PC-3 (cell line): ENCODE measurements at regions not wholly inside any gene's neighbourhood (a gene's known extent, or its start where the extent isn't known, plus 50 kb on each side); places are given as distances from the start of the nearest gene placed in this dataset.

ENCODE experiments used
- ATAC-seq: fragments of 200-7000 bp; cut with Tn5 transposase; 2 replicates; pipeline ENCODE4 v1.9.1; 2020; ENCODE audit warnings: mild to moderate bottlenecking, moderate library complexity
- BruUV-seq: library from RNA; stranded (reverse); fragments of 400-500 nt; replicated peaks from 2 replicates; lab custom pipeline; 2021; lab: Mats Ljungman, UMichigan
- CTCF ChIA-PET: fragments of 300-600 bp; sonication (Branson Sonifier 250); formaldehyde crosslinking; loops from one replicate; lab custom pipeline; 2022; ENCODE audit warnings: antibody characterized with exemption; lab: Charles Lee
- POLR2A ChIA-PET: fragments of 300-600 bp; sonication (Branson Sonifier 250); formaldehyde crosslinking; loops from one replicate; lab custom pipeline; 2022; ENCODE audit warnings: antibody characterized with exemption; ENCODE audit not compliant: unreplicated experiment; lab: Charles Lee
- DNase-seq: peaks from one replicate; pipeline ENCODE4 v3.0.0-alpha.2; 2015
- H2AFZ ChIP-seq: fragments of 300-600 bp; sonication (generic); 2 replicates; pipeline ENCODE4 v1.6.0; 2016; ENCODE audit warnings: antibody characterized with exemption, low read length
- H3F3A ChIP-seq: fragments of 300-600 bp; sonication (generic); one replicate; pipeline ENCODE4 v1.6.0; 2017; ENCODE audit warnings: antibody characterized with exemption, low read length, control low read depth, mild to moderate bottlenecking; ENCODE audit not compliant: unreplicated experiment
- H3K27ac ChIP-seq: fragments of 300-600 bp; sonication (generic); 2 replicates; pipeline ENCODE4 v1.5.1; 2016; ENCODE audit warnings: mild to moderate bottlenecking, low read length
- H3K27me3 ChIP-seq: fragments of 300-600 bp; sonication (generic); 2 replicates; pipeline ENCODE4 v1.6.1; 2016; ENCODE audit warnings: low read length, mixed read lengths
- H3K36me3 ChIP-seq: fragments of 300-600 bp; sonication (generic); 2 replicates; pipeline ENCODE4 v1.6.1; 2016; ENCODE audit warnings: low read depth, mixed run types, low read length, mixed read lengths
- H3K4me1 ChIP-seq: fragments of 300-600 bp; sonication (generic); 2 replicates; pipeline ENCODE4 v1.5.1; 2016; ENCODE audit warnings: low read length; ENCODE audit not compliant: insufficient read depth
- H3K4me2 ChIP-seq: fragments of 300-600 bp; sonication (generic); 2 replicates; pipeline ENCODE4 v1.6.0; 2016; ENCODE audit warnings: low read length
- H3K4me3 ChIP-seq: fragments of 300-600 bp; sonication (generic); 2 replicates; pipeline ENCODE4 v1.5.1; 2016; ENCODE audit warnings: mild to moderate bottlenecking, low read length, mixed read lengths
- H3K79me2 ChIP-seq: fragments of 300-600 bp; sonication (generic); 2 replicates; pipeline ENCODE4 v1.6.1; 2017; ENCODE audit warnings: low read length, mixed read lengths
- H3K9ac ChIP-seq: fragments of 300-600 bp; sonication (generic); 2 replicates; pipeline ENCODE4 v1.6.0; 2016; ENCODE audit warnings: mild to moderate bottlenecking, low read length
- H3K9me2 ChIP-seq: fragments of 300-600 bp; sonication (generic); replicated peaks from 2 replicates; pipeline ENCODE4 v1.6.1; 2016; ENCODE audit warnings: mixed run types, low read length, mixed read lengths
- H3K9me3 ChIP-seq: fragments of 300-600 bp; sonication (generic); 2 replicates; pipeline ENCODE4 v1.6.1; 2016; ENCODE audit warnings: low read length, mixed read lengths
- H4K20me1 ChIP-seq: fragments of 300-600 bp; sonication (generic); 2 replicates; pipeline ENCODE4 v1.6.1; 2016; ENCODE audit warnings: low read length, mixed read lengths
- CTCF ChIP-seq: fragments of 300-600 bp; sonication (generic); conservative IDR thresholded peaks from 2 replicates; pipeline ENCODE4 v1.5.1; 2017; ENCODE audit warnings: antibody characterized with exemption, low read depth, mild to moderate bottlenecking, low read length
- EZH2 ChIP-seq: fragments of 300-600 bp; sonication (generic); IDR thresholded peaks from one replicate; pipeline ENCODE4 v1.6.1; 2017; ENCODE audit warnings: antibody characterized with exemption, mild to moderate bottlenecking, low read length; ENCODE audit not compliant: unreplicated experiment
- EZH2phosphoT487 ChIP-seq: fragments of 300-600 bp; sonication (generic); IDR thresholded peaks from 2 replicates; pipeline ENCODE4 v1.6.1; 2018; ENCODE audit warnings: mild to moderate bottlenecking, antibody characterized with exemption, low read length, borderline replicate concordance
- intact Hi-C: fragments of 100-400 bp; cut with micrococcal nuclease; formaldehyde crosslinking; loops from 2 replicates; pipeline ENCODE4 v1.9.0; 2023

GRCh38 chr3:30418443-30418842, 188.0 kb upstream of the TGFBR2 start:
- Histone ChIP-seq H3K79me2 (no peaks in the 10 kb centered on the region), H3K9ac (no peak overlapping the region), H3K4me3 (no peak overlapping the region), H3K4me1 (peaks cover 10% of the 10 kb centered on the region; the same call in 1 of the 2 replicates), H4K20me1 (no peaks in the 10 kb centered on the region), H3K9me3 (no peaks in the 10 kb centered on the region), H2AFZ (no peak overlapping the region), H3K27ac (no peak overlapping the region), H3K9me2 (no peaks in the 10 kb centered on the region), H3K36me3 (no peaks in the 10 kb centered on the region), H3K4me2 (no peak overlapping the region), H3F3A (no peaks in the 10 kb centered on the region), H3K27me3 (no peaks in the 10 kb centered on the region)
- BruUV-seq = no TSS peak
- no peak for ATAC-seq
- ChIA-PET CTCF (interaction anchor here (0.6 kb wide), 1 partner anchor 283 kb away, joined by 3 read pairs; no protein-coding TSS in a partner anchor), POLR2A (no interaction called here)
- intact Hi-C loops = no loop called here
- DNase-seq = peak; percentile 15
- no peak for TF ChIP-seq EZH2
- no peak for TF ChIP-seq EZH2phosphoT487
- TF ChIP-seq CTCF = no peak

- no peak overlapping the region for H3K4me3 ChIP-seq
- H2AFZ ChIP-seq = no peak overlapping the region
- no TSS peak for BruUV-seq
- ATAC-seq = no peak
- no peak overlapping the region for H3K4me2 ChIP-seq
- no peaks in the 10 kb centered on the region for H3K9me3 ChIP-seq
- no peaks in the 10 kb centered on the region for H3K27me3 ChIP-seq
- H3K36me3 ChIP-seq = no peaks in the 10 kb centered on the region
- no peaks in the 10 kb centered on the region for H4K20me1 ChIP-seq
- intact Hi-C loops = no loop called here
- no peaks in the 10 kb centered on the region for H3K79me2 ChIP-seq
- H3K27ac ChIP-seq = no peak overlapping the region
- peaks cover 10% of the 10 kb centered on the region; the same call in 1 of the 2 replicates for H3K4me1 ChIP-seq
- peak; percentile 40 for DNase-seq
- H3K9me2 ChIP-seq = no peaks in the 10 kb centered on the region
- ChIA-PET POLR2A (no interaction called here), CTCF (no interaction called here)
- H3F3A ChIP-seq = no peaks in the 10 kb centered on the region
- TF ChIP-seq EZH2phosphoT487 = no peak
- TF ChIP-seq CTCF = no peak
- TF ChIP-seq EZH2 = no peak
- H3K9ac ChIP-seq = no peak overlapping the region
Measured at GRCh38 chr3:30421266-30421665, 185.1 kb upstream of the TGFBR2 start.

GRCh38 chr3:30426293-30426993, 180.0 kb upstream of the TGFBR2 start:
- H4K20me1 ChIP-seq = no peaks in the 10 kb centered on the region
- H2AFZ ChIP-seq = no peak overlapping the region
- no peak overlapping the region for H3K9ac ChIP-seq
- no peak for ATAC-seq
- H3K27me3 ChIP-seq = no peaks in the 10 kb centered on the region
- H3K36me3 ChIP-seq = no peaks in the 10 kb centered on the region
- H3K27ac ChIP-seq = no peak overlapping the region
- BruUV-seq = no TSS peak
- H3K4me3 ChIP-seq = no peak overlapping the region
- intact Hi-C loops = no loop called here
- H3K9me2 ChIP-seq = no peaks in the 10 kb centered on the region
- no peak for DNase-seq
- H3K79me2 ChIP-seq = no peaks in the 10 kb centered on the region
- no peaks in the 10 kb centered on the region for H3F3A ChIP-seq
- no peak overlapping the region for H3K4me2 ChIP-seq
- POLR2A ChIA-PET = interaction anchor here (0.5 to 1.2 kb wide), 2 partner anchors 9 to 38 kb away, joined by 3 to 7 read pairs; no protein-coding TSS in a partner anchor
- no peaks in the 10 kb centered on the region for H3K9me3 ChIP-seq
- CTCF ChIA-PET = no interaction called here
- 0 out of 2 replicates have a peak, but pooled peaks cover 5% of the 10 kb centered on the region for H3K4me1 ChIP-seq
- TF ChIP-seq CTCF (no peak), EZH2 (no peak), EZH2phosphoT487 (no peak)
